ENCODE measurements at regions not wholly inside any gene's neighbourhood (a gene's known extent, or its start where the extent isn't known, plus 50 kb on each side); places are given as distances from the start of the nearest gene placed in this dataset.

GRCh38 chr3:30232142-30232541, 374.3 kb upstream of the TGFBR2 start:
- TF ChIP-seq, protein P1, sequence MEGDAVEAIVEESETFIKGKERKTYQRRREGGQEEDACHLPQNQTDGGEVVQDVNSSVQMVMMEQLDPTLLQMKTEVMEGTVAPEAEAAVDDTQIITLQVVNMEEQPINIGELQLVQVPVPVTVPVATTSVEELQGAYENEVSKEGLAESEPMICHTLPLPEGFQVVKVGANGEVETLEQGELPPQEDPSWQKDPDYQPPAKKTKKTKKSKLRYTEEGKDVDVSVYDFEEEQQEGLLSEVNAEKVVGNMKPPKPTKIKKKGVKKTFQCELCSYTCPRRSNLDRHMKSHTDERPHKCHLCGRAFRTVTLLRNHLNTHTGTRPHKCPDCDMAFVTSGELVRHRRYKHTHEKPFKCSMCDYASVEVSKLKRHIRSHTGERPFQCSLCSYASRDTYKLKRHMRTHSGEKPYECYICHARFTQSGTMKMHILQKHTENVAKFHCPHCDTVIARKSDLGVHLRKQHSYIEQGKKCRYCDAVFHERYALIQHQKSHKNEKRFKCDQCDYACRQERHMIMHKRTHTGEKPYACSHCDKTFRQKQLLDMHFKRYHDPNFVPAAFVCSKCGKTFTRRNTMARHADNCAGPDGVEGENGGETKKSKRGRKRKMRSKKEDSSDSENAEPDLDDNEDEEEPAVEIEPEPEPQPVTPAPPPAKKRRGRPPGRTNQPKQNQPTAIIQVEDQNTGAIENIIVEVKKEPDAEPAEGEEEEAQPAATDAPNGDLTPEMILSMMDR (IDR thresholded peaks at IDR 0.05) = no peak
- TF ChIP-seq EZH2 (IDR thresholded peaks at IDR 0.05) = no peak

Measured in neural progenitor cell (in vitro differentiated cells).